ENCODE measurements at regions not wholly inside any gene's neighbourhood (a gene's known extent, or its start where the extent isn't known, plus 50 kb on each side); places are given as distances from the start of the nearest gene placed in this dataset.

GRCh38 chr6:66396549-66396948 lies 689.5 kb upstream of the EYS start:
- TF ChIP-seq, protein P1, sequence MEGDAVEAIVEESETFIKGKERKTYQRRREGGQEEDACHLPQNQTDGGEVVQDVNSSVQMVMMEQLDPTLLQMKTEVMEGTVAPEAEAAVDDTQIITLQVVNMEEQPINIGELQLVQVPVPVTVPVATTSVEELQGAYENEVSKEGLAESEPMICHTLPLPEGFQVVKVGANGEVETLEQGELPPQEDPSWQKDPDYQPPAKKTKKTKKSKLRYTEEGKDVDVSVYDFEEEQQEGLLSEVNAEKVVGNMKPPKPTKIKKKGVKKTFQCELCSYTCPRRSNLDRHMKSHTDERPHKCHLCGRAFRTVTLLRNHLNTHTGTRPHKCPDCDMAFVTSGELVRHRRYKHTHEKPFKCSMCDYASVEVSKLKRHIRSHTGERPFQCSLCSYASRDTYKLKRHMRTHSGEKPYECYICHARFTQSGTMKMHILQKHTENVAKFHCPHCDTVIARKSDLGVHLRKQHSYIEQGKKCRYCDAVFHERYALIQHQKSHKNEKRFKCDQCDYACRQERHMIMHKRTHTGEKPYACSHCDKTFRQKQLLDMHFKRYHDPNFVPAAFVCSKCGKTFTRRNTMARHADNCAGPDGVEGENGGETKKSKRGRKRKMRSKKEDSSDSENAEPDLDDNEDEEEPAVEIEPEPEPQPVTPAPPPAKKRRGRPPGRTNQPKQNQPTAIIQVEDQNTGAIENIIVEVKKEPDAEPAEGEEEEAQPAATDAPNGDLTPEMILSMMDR (IDR thresholded peaks at IDR 0.05), result no peak
- no peak for TF ChIP-seq POLR2A (IDR thresholded peaks at IDR 0.05)
- Histone ChIP-seq H3K36me3 (replicated peaks in 1 of 2) (no peaks in the 10 kb centered on the region), H3K9me3 (replicated peaks in 1 of 3) (no peaks in the 10 kb centered on the region), H3K27ac (no peak overlapping the region), H3K27me3 (no peaks in the 10 kb centered on the region), H3K4me1 (replicated peaks in 1 of 2) (no peaks in the 10 kb centered on the region), H3K4me3 (no peak overlapping the region)
- intact Hi-C loops (cut with DNase I), result no loop called here
- no peak for DNase-seq
- 85 to 90% (median 88%) methylated on average over 5 to 7 of the region's 7 CpGs for WGBS, 4 donors

- no peaks in the 10 kb centered on the region for H3K9me3 ChIP-seq (replicated peaks in 1 of 3)
- no peak for TF ChIP-seq POLR2A (IDR thresholded peaks at IDR 0.05)
- TF ChIP-seq, protein P1 (IDR thresholded peaks at IDR 0.05), result no peak
- no peaks in the 10 kb centered on the region for H3K36me3 ChIP-seq (replicated peaks in 1 of 2)
- H3K4me3 ChIP-seq, result no peak overlapping the region
- 70 to 84% (median 77%) methylated on average over 4 to 6 of the region's 6 CpGs for WGBS, 4 donors
- no peak for DNase-seq
- no peaks in the 10 kb centered on the region for H3K27me3 ChIP-seq
- H3K4me1 ChIP-seq (replicated peaks in 1 of 2), result no peaks in the 10 kb centered on the region
- no peak overlapping the region for H3K27ac ChIP-seq
- intact Hi-C loops (cut with DNase I), result no loop called here
Measured at GRCh38 chr6:66396145-66396544, 689.1 kb upstream of the EYS start.

DNA sequence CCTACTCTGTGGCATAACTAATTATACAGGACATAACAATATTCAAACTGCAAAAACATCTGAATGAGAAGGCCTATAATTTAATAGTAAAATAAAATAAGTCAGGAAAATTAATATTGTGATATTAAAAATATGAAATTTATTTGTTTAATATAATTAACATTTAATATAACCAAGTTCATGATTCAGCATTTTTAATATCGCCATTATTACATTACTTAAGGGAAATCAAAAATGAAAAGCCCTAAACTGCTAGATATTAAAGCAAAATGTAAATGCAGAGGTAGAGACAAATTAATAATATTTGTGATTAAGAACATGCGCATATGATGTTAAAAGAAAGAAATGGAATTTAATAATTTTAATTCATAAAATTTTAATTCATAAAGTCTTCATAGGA lies 683.4 kb upstream of the EYS start:
- Histone ChIP-seq H3K4me3 (no peak overlapping the region), H3K4me1 (replicated peaks in 1 of 2) (no peaks in the 10 kb centered on the region), H3K27me3 (no peaks in the 10 kb centered on the region), H3K9me3 (replicated peaks in 1 of 3) (no peaks in the 10 kb centered on the region), H3K36me3 (replicated peaks in 1 of 2) (no peaks in the 10 kb centered on the region), H3K27ac (no peak overlapping the region)
- intact Hi-C loops (cut with DNase I), result no loop called here
- DNase-seq, result no peak
- TF ChIP-seq, protein P1 (IDR thresholded peaks at IDR 0.05), result no peak
- TF ChIP-seq POLR2A (IDR thresholded peaks at IDR 0.05), result no peak
- WGBS, 4 donors, result 87 to 95% (median 92%) methylated on average over 2 of the region's 2 CpGs

- H3K4me1 ChIP-seq (replicated peaks in 1 of 2), result no peaks in the 10 kb centered on the region
- no peak overlapping the region for H3K4me3 ChIP-seq
- WGBS, 4 donors, result 74 to 84% (median 78%) methylated on average over 2 of the region's 2 CpGs
- H3K27me3 ChIP-seq, result no peaks in the 10 kb centered on the region
- intact Hi-C loops (cut with DNase I), result no loop called here
- no peak overlapping the region for H3K27ac ChIP-seq
- H3K9me3 ChIP-seq (replicated peaks in 1 of 3), result no peaks in the 10 kb centered on the region
- H3K36me3 ChIP-seq (replicated peaks in 1 of 2), result no peaks in the 10 kb centered on the region
- TF ChIP-seq POLR2A (IDR thresholded peaks at IDR 0.05), result no peak
- TF ChIP-seq, protein P1 (IDR thresholded peaks at IDR 0.05), result no peak
- no peak for DNase-seq
Measured at GRCh38 chr6:66376001-66376400, 669.0 kb upstream of the EYS start.
